GM12874 (cell line): ENCODE measurements at regions not wholly inside any gene's neighbourhood (a gene's known extent, or its start where the extent isn't known, plus 50 kb on each side); places are given as distances from the start of the nearest gene placed in this dataset.

Experiments
- CTCF ChIP-seq: IDR thresholded peaks from 2 replicates; pipeline ENCODE4 v1.5.1; 2011; ENCODE audit warnings: low read depth, mild to moderate bottlenecking, control low read depth, low read length, moderate library complexity; ENCODE audit not compliant: insufficient read depth

- no peak for TF ChIP-seq CTCF
These were observed 615.0 kb upstream of the MKI67 start for GRCh38 chr10:128741180-128741579.

GRCh38 chr10:128741680-128742079 is 615.5 kb upstream of the MKI67 start:
- TF ChIP-seq CTCF: no peak

GRCh38 chr10:128744092-128744491 is 617.9 kb upstream of the MKI67 start:
- TF ChIP-seq CTCF: no peak

- TF ChIP-seq CTCF: no peak
These were observed 618.6 kb upstream of the MKI67 start for GRCh38 chr10:128744811-128745305.

GRCh38 chr10:128747582-128748346 is 621.5 kb upstream of the MKI67 start:
- no peak for TF ChIP-seq CTCF

- TF ChIP-seq CTCF: no peak
These were observed 625.1 kb upstream of the MKI67 start for GRCh38 chr10:128751284-128751683.

- no peak for TF ChIP-seq CTCF
These were observed 625.6 kb upstream of the MKI67 start for GRCh38 chr10:128751851-128752250.
